CD4-positive, alpha-beta T cell (primary cell): ENCODE measurements at regions not wholly inside any gene's neighbourhood (a gene's known extent, or its start where the extent isn't known, plus 50 kb on each side); places are given as distances from the start of the nearest gene placed in this dataset.

ENCODE experiments used
- ATAC-seq: fragments of 200-7000 bp; cut with Tn5 transposase; one replicate; pipeline ENCODE4 v1.10.0; 2022; ENCODE audit warnings: mild to moderate bottlenecking; ENCODE audit not compliant: poor library complexity
- CTCF ChIA-PET: fragments of 350-600 bp; sonication (Branson Sonifier 250); formaldehyde crosslinking; loops from one replicate; lab custom pipeline; 2021; ENCODE audit warnings: antibody characterized with exemption, inconsistent platforms; lab: Charles Lee
- POLR2A ChIA-PET: fragments of 350-600 bp; sonication (Branson Sonifier 250); formaldehyde crosslinking; loops from one replicate; lab custom pipeline; 2021; ENCODE audit warnings: antibody characterized with exemption, inconsistent platforms; lab: Charles Lee
- DNase-seq, 14 experiments: peaks; one replicate each; pipeline ENCODE4 v3.0.0-alpha.2; 2013 to 2020; ENCODE audit warnings: mixed read lengths in 2 of 14
- H3K27ac ChIP-seq, 2 donors: one replicate each; pipeline versions ENCODE4 v1.5.1 to v1.7.0; 2013; ENCODE audit warnings: low read length in 2 of 2, low read depth in 1 of 2, mild to moderate bottlenecking in 1 of 2
- H3K27me3 ChIP-seq, 2 experiments: 1 replicate in 1 of 2; 2 replicates in 1 of 2; pipeline versions ENCODE4 v1.6.1 to v1.7.0; 2013; ENCODE audit warnings: low read length in 2 of 2, control low read depth in 1 of 2, mild to moderate bottlenecking in 1 of 2, moderate library complexity in 1 of 2; ENCODE audit not compliant: insufficient read depth in 2 of 2, control insufficient read depth in 1 of 2
- H3K36me3 ChIP-seq: one replicate; pipeline ENCODE4 v1.6.1; 2013; ENCODE audit warnings: low read length, control low read depth; ENCODE audit not compliant: insufficient read depth
- H3K4me1 ChIP-seq: one replicate; pipeline ENCODE4 v1.6.1; 2013; ENCODE audit warnings: low read length, control low read depth; ENCODE audit not compliant: insufficient read depth
- H3K4me3 ChIP-seq: one replicate; pipeline ENCODE4 v1.5.1; 2013; ENCODE audit warnings: mild to moderate bottlenecking, low read length, moderate library complexity
- H3K9me3 ChIP-seq, 2 experiments: 1 replicate in 1 of 2; 2 replicates in 1 of 2; pipeline versions ENCODE4 v1.6.1 to v1.7.0; 2013; ENCODE audit warnings: low read length in 2 of 2, mild to moderate bottlenecking in 2 of 2, control low read depth in 1 of 2, moderate library complexity in 1 of 2; ENCODE audit not compliant: control insufficient read depth in 1 of 2, insufficient read depth in 1 of 2
- H3K27ac Mint-ChIP-seq: one replicate; pipeline ENCODE4 v1.8.0; 2020; ENCODE audit warnings: mixed read lengths
- H3K27me3 Mint-ChIP-seq: one replicate; pipeline ENCODE4 v1.8.0; 2021; ENCODE audit warnings: mixed read lengths
- H3K36me3 Mint-ChIP-seq: one replicate; pipeline ENCODE4 v1.8.0; 2021; ENCODE audit warnings: low read depth, mixed read lengths
- H3K4me1 Mint-ChIP-seq: one replicate; pipeline ENCODE4 v1.8.0; 2021; ENCODE audit warnings: low read depth, mixed read lengths
- H3K4me3 Mint-ChIP-seq: one replicate; pipeline ENCODE4 v1.8.0; 2020; ENCODE audit warnings: mild to moderate bottlenecking, mixed read lengths
- H3K9me3 Mint-ChIP-seq: one replicate; pipeline ENCODE4 v1.8.0; 2020; ENCODE audit warnings: mixed read lengths
- CTCF ChIP-seq: fragments of 200-600 bp; IDR thresholded peaks from one replicate; pipeline ENCODE4 v1.8.0; 2022; ENCODE audit warnings: antibody characterized with exemption, mild to moderate bottlenecking
- intact Hi-C, 2 experiments: fragments of 100-400 bp; cut with DNase I in 1 of 2; cut with micrococcal nuclease in 1 of 2; formaldehyde crosslinking; loops; one replicate each; pipeline versions ENCODE4 v1.15.1 to v1.9.0; 2023 to 2025; cut with DNase I, micrococcal nuclease

DNA sequence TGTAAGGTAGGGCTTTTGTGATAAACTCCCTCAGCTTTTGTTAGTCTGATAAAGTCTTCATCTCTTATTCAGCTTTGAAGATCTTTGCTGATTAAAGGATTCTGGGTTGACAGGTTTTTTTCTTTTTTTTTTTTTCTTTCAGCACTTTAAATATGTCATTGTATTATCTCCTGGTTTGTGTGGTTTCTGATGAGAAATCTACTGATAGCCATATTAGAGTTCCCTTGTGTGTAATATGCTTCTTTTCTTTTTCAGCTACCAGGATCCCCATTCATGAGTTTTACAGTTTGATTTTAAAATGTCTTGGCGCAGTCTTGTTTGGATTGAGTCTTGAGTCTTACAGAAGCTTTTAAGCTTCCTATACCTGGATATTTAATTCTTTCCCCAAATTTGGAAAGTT, 504.5 kb downstream of the TLL1 start:
- intact Hi-C loops, result no loop called here
- peaks cover 12 to 17% of the 10 kb centered on the region in 2 experiments for H3K9me3 ChIP-seq
- H3K36me3 Mint-ChIP-seq, result no peaks in the 10 kb centered on the region
- CTCF ChIA-PET, result no interaction called here
- no peaks in the 10 kb centered on the region for H3K27me3 Mint-ChIP-seq
- ATAC-seq (no peak), DNase-seq (no peak)
- no peak overlapping the region for H3K27ac ChIP-seq
- H3K4me3 ChIP-seq, result no peak overlapping the region
- H3K9me3 Mint-ChIP-seq, result peaks cover 27% of the 10 kb centered on the region
- H3K36me3 ChIP-seq, result no peaks in the 10 kb centered on the region
- no peak for TF ChIP-seq CTCF
- no peak overlapping the region for H3K4me3 Mint-ChIP-seq
- H3K27me3 ChIP-seq, result no peaks in the 10 kb centered on the region
- POLR2A ChIA-PET, result no interaction called here
- no peak overlapping the region for H3K27ac Mint-ChIP-seq
- no peaks in the 10 kb centered on the region for H3K4me1 ChIP-seq
- H3K4me1 Mint-ChIP-seq, result no peaks in the 10 kb centered on the region

- no peak overlapping the region for H3K27ac ChIP-seq
- intact Hi-C loops, result no loop called here
- CTCF ChIA-PET, result no interaction called here
- POLR2A ChIA-PET, result no interaction called here
- H3K9me3 Mint-ChIP-seq, result peaks cover 2% of the 10 kb centered on the region
- no peaks in the 10 kb centered on the region for H3K27me3 ChIP-seq
- H3K4me1 ChIP-seq, result no peaks in the 10 kb centered on the region
- DNase-seq, result no peak
- H3K4me3 Mint-ChIP-seq, result no peak overlapping the region
- no peaks in the 10 kb centered on the region for H3K36me3 ChIP-seq
- H3K36me3 Mint-ChIP-seq, result no peaks in the 10 kb centered on the region
- no peaks in the 10 kb centered on the region for H3K4me1 Mint-ChIP-seq
- H3K9me3 ChIP-seq, result peaks cover 0 to 4% of the 10 kb centered on the region in 2 experiments
- TF ChIP-seq CTCF, result no peak
- no peaks in the 10 kb centered on the region for H3K27me3 Mint-ChIP-seq
- no peak overlapping the region for H3K4me3 ChIP-seq
- no peak for ATAC-seq
- no peak overlapping the region for H3K27ac Mint-ChIP-seq
These were observed 513.7 kb downstream of the TLL1 start for GRCh38 chr4:166386491-166387360.

GRCh38 chr4:166391501-166391900, 518.5 kb downstream of the TLL1 start:
- Mint-ChIP-seq H3K4me3 (no peak overlapping the region), H3K27ac (no peak overlapping the region), H3K9me3 (peaks cover 5% of the 10 kb centered on the region), H3K4me1 (no peaks in the 10 kb centered on the region), H3K27me3 (no peaks in the 10 kb centered on the region), H3K36me3 (no peaks in the 10 kb centered on the region)
- no peak for ATAC-seq
- H3K9me3 ChIP-seq, result peaks cover 0 to 4% of the 10 kb centered on the region in 2 experiments
- intact Hi-C loops, result no loop called here
- ChIA-PET CTCF (no interaction called here), POLR2A (no interaction called here)
- no peak for DNase-seq
- no peaks in the 10 kb centered on the region for H3K36me3 ChIP-seq
- no peak overlapping the region for H3K27ac ChIP-seq
- no peaks in the 10 kb centered on the region for H3K4me1 ChIP-seq
- H3K4me3 ChIP-seq, result no peak overlapping the region
- TF ChIP-seq CTCF, result no peak
- no peaks in the 10 kb centered on the region for H3K27me3 ChIP-seq
